OCI-LY7 (cell line): ENCODE measurements at regions not wholly inside any gene's neighbourhood (a gene's known extent, or its start where the extent isn't known, plus 50 kb on each side); places are given as distances from the start of the nearest gene placed in this dataset.

ENCODE experiments used
- BruUV-seq: library from RNA; stranded (reverse); fragments of 400-500 nt; replicated peaks from 2 replicates; lab custom pipeline; 2021; lab: Mats Ljungman, UMichigan
- CTCF ChIA-PET: fragments of 300-600 bp; sonication (Branson Sonifier 250); formaldehyde crosslinking; loops from one replicate; lab custom pipeline; 2022; ENCODE audit warnings: antibody characterized with exemption; ENCODE audit not compliant: unreplicated experiment; lab: Charles Lee
- POLR2A ChIA-PET: fragments of 300-600 bp; sonication (Branson Sonifier 250); formaldehyde crosslinking; loops from one replicate; lab custom pipeline; 2022; ENCODE audit warnings: antibody characterized with exemption; lab: Charles Lee
- DNase-seq: peaks from one replicate; pipeline ENCODE4 v3.0.0-alpha.2; 2015; ENCODE audit warnings: low spot score
- H2AFZ ChIP-seq: fragments of 200-600 bp; sonication (generic), shearing (Covaris generic); 2 replicates; pipeline ENCODE4 v1.6.1; 2014; ENCODE audit warnings: mild to moderate bottlenecking, antibody characterized with exemption, low read length, moderate library complexity
- H3K27ac ChIP-seq: fragments of 200-600 bp; sonication (generic); 2 replicates; pipeline ENCODE4 v1.5.1; 2014; ENCODE audit warnings: mixed run types, low read depth, mild to moderate bottlenecking, moderate library complexity, low read length, inconsistent platforms; ENCODE audit not compliant: poor library complexity, severe bottlenecking
- H3K36me3 ChIP-seq: fragments of 200-600 bp; sonication (generic); 2 replicates; pipeline ENCODE4 v1.6.1; 2014; ENCODE audit warnings: mild to moderate bottlenecking, antibody characterized with exemption, low read length, moderate library complexity, mixed read lengths; ENCODE audit not compliant: insufficient read depth
- H3K4me1 ChIP-seq: fragments of 200-600 bp; sonication (generic); 2 replicates; pipeline ENCODE4 v1.5.1; 2014; ENCODE audit warnings: mild to moderate bottlenecking, low read length; ENCODE audit not compliant: insufficient read depth, poor library complexity, severe bottlenecking
- H3K4me2 ChIP-seq: fragments of 200-600 bp; sonication (generic); 2 replicates; pipeline ENCODE4 v1.6.1; 2014; ENCODE audit warnings: mild to moderate bottlenecking, low read length
- H3K4me3 ChIP-seq: fragments of 200-600 bp; sonication (generic); 2 replicates; pipeline ENCODE4 v1.5.1; 2014; ENCODE audit warnings: mild to moderate bottlenecking, low read depth, low read length; ENCODE audit not compliant: poor library complexity, severe bottlenecking
- H3K79me2 ChIP-seq: fragments of 200-600 bp; sonication (generic); 2 replicates; pipeline ENCODE4 v1.6.1; 2016; ENCODE audit warnings: low read depth, mild to moderate bottlenecking, low read length, moderate library complexity, mixed read lengths; ENCODE audit not compliant: insufficient read depth
- H3K9me2 ChIP-seq: fragments of 200-600 bp; sonication (generic); 2 replicates; pipeline ENCODE4 v1.6.1; 2016; ENCODE audit warnings: mild to moderate bottlenecking, low read length, mixed read lengths; ENCODE audit not compliant: insufficient read depth
- H3K9me3 ChIP-seq: fragments of 200-600 bp; sonication (generic); 2 replicates; pipeline ENCODE4 v1.6.1; 2014; ENCODE audit warnings: mild to moderate bottlenecking, mixed run types, low read length, mixed read lengths
- H4K20me1 ChIP-seq: fragments of 200-600 bp; sonication (generic); 2 replicates; pipeline ENCODE4 v1.6.1; 2014; ENCODE audit warnings: mild to moderate bottlenecking, antibody characterized with exemption, low read length, moderate library complexity, mixed read lengths; ENCODE audit not compliant: insufficient read depth
- CTCF ChIP-seq: fragments of 200-600 bp; sonication (generic); conservative IDR thresholded peaks from 2 replicates; pipeline ENCODE4 v1.5.1; 2014; ENCODE audit warnings: mild to moderate bottlenecking, antibody characterized with exemption, low read length, moderate library complexity, mixed read lengths
- EZH2phosphoT487 ChIP-seq: fragments of 200-600 bp; sonication (generic); IDR thresholded peaks from 2 replicates; pipeline ENCODE4 v1.6.1; 2018; ENCODE audit warnings: low read depth, borderline replicate concordance, mild to moderate bottlenecking, mixed run types, antibody characterized with exemption, low read length, moderate library complexity, mixed read lengths
- intact Hi-C: fragments of 100-400 bp; cut with micrococcal nuclease; formaldehyde crosslinking; loops from one replicate; pipeline ENCODE4 v1.10.0; 2022; ENCODE audit not compliant: unreplicated experiment

GRCh38 chr21:38950435-38951094 lies 144.8 kb downstream of the ETS2 start:
- Histone ChIP-seq H3K9me3 (0 out of 2 replicates have a peak, but pooled peaks cover 4% of the 10 kb centered on the region), H3K4me1 (no peaks in the 10 kb centered on the region), H3K79me2 (no peaks in the 10 kb centered on the region), H3K36me3 (no peaks in the 10 kb centered on the region), H4K20me1 (no peaks in the 10 kb centered on the region), H3K9me2 (no peaks in the 10 kb centered on the region), H3K4me3 (no peak overlapping the region), H3K27ac (no peak overlapping the region), H3K4me2 (no peak overlapping the region), H2AFZ (no peak overlapping the region)
- no peak for TF ChIP-seq EZH2phosphoT487
- TF ChIP-seq CTCF = no peak
- intact Hi-C loops = no loop called here
- BruUV-seq = no TSS peak
- DNase-seq = no peak
- ChIA-PET POLR2A (interaction anchor here (0.7 kb wide), 1 partner anchor 114 kb away, joined by 3 read pairs; no protein-coding TSS in a partner anchor), CTCF (no interaction called here)

- Histone ChIP-seq H3K27ac (no peak overlapping the region), H3K4me2 (no peak overlapping the region), H3K4me3 (no peak overlapping the region), H2AFZ (no peak overlapping the region), H4K20me1 (no peaks in the 10 kb centered on the region), H3K4me1 (no peaks in the 10 kb centered on the region), H3K79me2 (no peaks in the 10 kb centered on the region), H3K9me3 (0 out of 2 replicates have a peak, but pooled peaks cover 4% of the 10 kb centered on the region), H3K9me2 (no peaks in the 10 kb centered on the region), H3K36me3 (no peaks in the 10 kb centered on the region)
- CTCF ChIA-PET = no interaction called here
- no peak for TF ChIP-seq CTCF
- no peak for TF ChIP-seq EZH2phosphoT487
- BruUV-seq = no TSS peak
- intact Hi-C loops = no loop called here
- POLR2A ChIA-PET = no interaction called here
- DNase-seq = no peak
Observed at GRCh38 chr21:38949070-38949380, 143.3 kb downstream of the ETS2 start.

DNA sequence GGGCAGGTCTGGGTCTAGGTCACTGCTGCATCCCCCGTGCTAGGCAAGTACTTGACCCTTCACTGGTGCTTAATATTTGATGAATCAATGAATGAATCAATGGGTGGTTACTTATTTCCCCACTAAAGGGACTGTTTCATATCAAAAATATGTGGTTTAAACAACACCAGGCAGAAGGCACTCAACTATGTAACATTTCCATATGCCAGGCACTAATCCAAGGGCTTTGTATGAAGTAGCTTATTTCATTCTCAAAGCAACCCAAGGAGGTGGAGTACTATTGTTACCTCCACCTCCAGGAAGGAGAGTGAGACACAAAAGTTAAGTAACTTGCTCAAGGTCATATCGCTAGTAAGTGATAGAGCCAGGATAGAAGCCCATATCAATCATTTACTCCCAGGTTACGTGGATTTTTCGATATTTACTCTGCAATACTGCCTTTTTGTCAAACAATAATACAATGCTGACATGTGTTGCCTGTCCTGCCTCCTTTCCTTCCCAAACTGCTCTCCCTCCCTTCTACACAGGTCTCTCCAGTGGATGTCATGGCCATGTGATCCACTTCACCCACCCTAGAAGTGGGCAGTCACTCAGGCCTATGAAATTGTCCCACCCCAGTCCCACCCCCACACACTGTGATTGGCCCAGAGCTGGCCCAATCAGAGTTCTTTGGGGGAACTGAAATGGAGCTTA lies 142.8 kb downstream of the ETS2 start:
- Histone ChIP-seq H4K20me1 (no peaks in the 10 kb centered on the region), H3K4me3 (no peak overlapping the region), H3K4me1 (no peaks in the 10 kb centered on the region), H3K9me2 (no peaks in the 10 kb centered on the region), H3K27ac (no peak overlapping the region), H3K79me2 (no peaks in the 10 kb centered on the region), H3K4me2 (no peak overlapping the region), H3K9me3 (0 out of 2 replicates have a peak, but pooled peaks cover 4% of the 10 kb centered on the region), H2AFZ (no peak overlapping the region), H3K36me3 (no peaks in the 10 kb centered on the region)
- POLR2A ChIA-PET = interaction anchor here (0.6 kb wide), 2 partner anchors 142 to 1072 kb away, joined by 3 read pairs; no protein-coding TSS in a partner anchor
- no TSS peak for BruUV-seq
- TF ChIP-seq EZH2phosphoT487 = no peak
- intact Hi-C loops = no loop called here
- DNase-seq = no peak
- CTCF ChIA-PET = no interaction called here
